Tibial nerve (tissue), 4 donors: ENCODE measurements at regions not wholly inside any gene's neighbourhood (a gene's known extent, or its start where the extent isn't known, plus 50 kb on each side); places are given as distances from the start of the nearest gene placed in this dataset.

Experiments used
- DNase-seq, 2 donors: peaks; one replicate each; pipeline ENCODE4 v3.0.0-alpha.2; 2019; ENCODE audit warnings: low spot score in 2 of 2
- H3K27ac ChIP-seq, 4 donors: fragments of 200-600 bp; sonication (generic) in 3 of 4; one replicate each; pipeline ENCODE4 v1.5.1; 2017 to 2019; ENCODE audit warnings: mild to moderate bottlenecking in 1 of 4
- H3K27me3 ChIP-seq, 2 donors: fragments of 200-600 bp; sonication (generic) in 1 of 2; one replicate each; pipeline versions ENCODE4 v1.5.1 to v1.6.0; 2017 to 2019
- H3K36me3 ChIP-seq, 3 donors: fragments of 200-600 bp; sonication (generic); one replicate each; pipeline ENCODE4 v1.5.1; 2018 to 2019
- H3K4me1 ChIP-seq, 4 donors: fragments of 200-600 bp; sonication (generic) in 3 of 4; one replicate each; pipeline ENCODE4 v1.5.1; 2017 to 2019
- H3K4me3 ChIP-seq, 4 donors: fragments of 200-600 bp; sonication (generic) in 3 of 4; one replicate each; pipeline ENCODE4 v1.5.1; 2017 to 2019; ENCODE audit warnings: mild to moderate bottlenecking in 1 of 4, moderate library complexity in 1 of 4
- H3K9me3 ChIP-seq, 4 donors: fragments of 200-600 bp; sonication (generic) in 3 of 4; one replicate each; pipeline ENCODE4 v1.5.1; 2017 to 2019
- EP300 ChIP-seq, 2 donors: sonication (generic); formaldehyde crosslinking; IDR thresholded peaks; one replicate each; pipeline ENCODE4 v1.6.1; 2017; ENCODE audit warnings: antibody characterized with exemption in 2 of 2, mild to moderate bottlenecking in 1 of 2
- POLR2A ChIP-seq, 2 donors: fragments of 450-650 bp; IDR thresholded peaks; one replicate each; pipeline ENCODE4 v1.6.1; 2017; ENCODE audit warnings: antibody characterized with exemption in 2 of 2, mild to moderate bottlenecking in 2 of 2, moderate library complexity in 2 of 2
- WGBS, 2 donors: methylation state at CpG; one replicate each; pipeline ENCODE4 v1.1.5; 2018; 5-methylcytosine and 5-hydroxymethylcytosine counted together
- TF ChIP-seq, protein P1 (sequence below), 5 experiments: fragments of 200-600 bp in 3 of 5; fragments of 450-650 bp in 2 of 5; sonication (generic) in 3 of 5; IDR thresholded peaks; one replicate each; pipeline ENCODE4 v1.5.1; 2016 to 2019; ENCODE audit warnings: antibody characterized with exemption in 5 of 5, mild to moderate bottlenecking in 3 of 5, moderate library complexity in 2 of 5

- H3K4me1 ChIP-seq, result no peaks in the 10 kb centered on the region
- no peaks in the 10 kb centered on the region for H3K36me3 ChIP-seq
- no peak for DNase-seq
- H3K4me3 ChIP-seq, result no peak overlapping the region
- no peak overlapping the region for H3K27ac ChIP-seq
- TF ChIP-seq, protein P1, sequence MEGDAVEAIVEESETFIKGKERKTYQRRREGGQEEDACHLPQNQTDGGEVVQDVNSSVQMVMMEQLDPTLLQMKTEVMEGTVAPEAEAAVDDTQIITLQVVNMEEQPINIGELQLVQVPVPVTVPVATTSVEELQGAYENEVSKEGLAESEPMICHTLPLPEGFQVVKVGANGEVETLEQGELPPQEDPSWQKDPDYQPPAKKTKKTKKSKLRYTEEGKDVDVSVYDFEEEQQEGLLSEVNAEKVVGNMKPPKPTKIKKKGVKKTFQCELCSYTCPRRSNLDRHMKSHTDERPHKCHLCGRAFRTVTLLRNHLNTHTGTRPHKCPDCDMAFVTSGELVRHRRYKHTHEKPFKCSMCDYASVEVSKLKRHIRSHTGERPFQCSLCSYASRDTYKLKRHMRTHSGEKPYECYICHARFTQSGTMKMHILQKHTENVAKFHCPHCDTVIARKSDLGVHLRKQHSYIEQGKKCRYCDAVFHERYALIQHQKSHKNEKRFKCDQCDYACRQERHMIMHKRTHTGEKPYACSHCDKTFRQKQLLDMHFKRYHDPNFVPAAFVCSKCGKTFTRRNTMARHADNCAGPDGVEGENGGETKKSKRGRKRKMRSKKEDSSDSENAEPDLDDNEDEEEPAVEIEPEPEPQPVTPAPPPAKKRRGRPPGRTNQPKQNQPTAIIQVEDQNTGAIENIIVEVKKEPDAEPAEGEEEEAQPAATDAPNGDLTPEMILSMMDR (IDR thresholded peaks at IDR 0.05), result no peak
- TF ChIP-seq EP300 (IDR thresholded peaks at IDR 0.05) (no peak), POLR2A (IDR thresholded peaks at IDR 0.05) (no peak)
- WGBS, 2 donors, result 82 to 87% methylated on average over 2 of the region's 2 CpGs
- peaks cover 0 to 2% of the 10 kb centered on the region in 2 donors for H3K27me3 ChIP-seq
- H3K9me3 ChIP-seq, result no peaks in the 10 kb centered on the region
Measured at GRCh38 chr11:11774928-11775327, 66.8 kb upstream of the USP47 start.

DNA sequence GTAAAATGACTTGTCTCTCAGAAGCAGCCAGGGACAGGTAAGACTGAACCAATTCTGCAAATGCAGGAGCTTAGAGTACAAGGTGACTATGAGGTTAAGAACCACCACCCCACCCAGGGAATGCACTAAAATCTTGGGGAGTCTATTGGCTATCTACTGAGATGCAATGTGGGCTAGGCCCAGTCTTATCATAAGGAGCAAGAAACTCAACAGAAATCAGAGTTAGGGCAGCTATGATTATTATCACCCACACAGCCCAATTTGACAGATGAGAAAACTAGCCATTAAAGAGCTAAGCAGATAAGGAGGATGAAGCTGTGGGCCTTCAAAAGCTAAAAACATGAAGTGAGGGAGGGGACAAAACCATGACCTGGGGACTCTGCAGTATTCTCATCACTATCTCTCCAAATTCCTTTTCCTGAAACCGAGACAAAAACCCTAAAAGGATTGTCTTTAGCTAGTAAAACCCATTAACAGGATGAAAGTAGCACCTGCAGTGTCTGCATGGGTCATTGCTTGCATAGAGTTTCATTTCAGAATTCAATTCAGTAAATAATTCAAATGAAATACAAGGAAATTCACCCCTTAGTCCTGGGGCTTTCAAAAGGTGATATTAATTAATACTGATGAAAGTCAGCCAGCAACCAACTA lies 68.8 kb upstream of the USP47 start:
- TF ChIP-seq, protein P1 (IDR thresholded peaks at IDR 0.05), result no peak
- TF ChIP-seq EP300 (IDR thresholded peaks at IDR 0.05) (no peak), POLR2A (IDR thresholded peaks at IDR 0.05) (no peak)
- Histone ChIP-seq H3K36me3 (no peaks in the 10 kb centered on the region), H3K27ac (no peak overlapping the region), H3K9me3 (no peaks in the 10 kb centered on the region), H3K4me3 (no peak overlapping the region), H3K27me3 (no peaks in the 10 kb centered on the region), H3K4me1 (no peaks in the 10 kb centered on the region)
- DNase-seq, result no peak
- WGBS, 2 donors, result 44 to 76% methylated on average over 1 of the region's 1 CpG

GRCh38 chr11:11770921-11771486 lies 70.8 kb upstream of the USP47 start:
- 80 to 91% methylated on average over 3 of the region's 3 CpGs for WGBS, 2 donors

DNA sequence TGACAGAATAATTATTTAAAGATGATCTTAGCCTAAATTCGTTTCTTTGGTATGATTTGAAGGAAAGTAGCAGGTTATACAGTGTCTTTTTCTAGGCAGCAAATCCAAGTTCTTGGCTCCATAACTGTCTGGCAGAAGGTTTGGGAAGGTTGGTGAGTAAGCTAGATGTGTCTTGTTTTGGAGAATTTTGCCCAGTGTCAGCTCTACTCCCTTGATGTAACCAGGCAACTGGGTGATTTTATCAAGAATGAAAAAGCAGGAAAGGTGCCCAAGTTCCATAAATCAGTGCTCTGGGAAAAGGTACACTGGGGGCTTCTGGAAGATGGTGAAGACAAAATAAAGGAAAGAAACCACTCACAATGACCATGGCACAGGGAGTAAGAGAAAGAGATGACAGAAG lies 71.5 kb upstream of the USP47 start:
- no peak overlapping the region for H3K4me3 ChIP-seq
- no peaks in the 10 kb centered on the region for H3K27me3 ChIP-seq
- H3K27ac ChIP-seq, result no peak overlapping the region
- H3K4me1 ChIP-seq, result no peaks in the 10 kb centered on the region
- H3K36me3 ChIP-seq, result no peaks in the 10 kb centered on the region
- no peak for DNase-seq
- TF ChIP-seq POLR2A (IDR thresholded peaks at IDR 0.05) (no peak), EP300 (IDR thresholded peaks at IDR 0.05) (no peak)
- TF ChIP-seq, protein P1 (IDR thresholded peaks at IDR 0.05), result no peak
- 76 to 81% methylated on average over 1 of the region's 1 CpG for WGBS, 2 donors
- H3K9me3 ChIP-seq, result no peaks in the 10 kb centered on the region

More at GRCh38 chr11:11770921-11771486, 70.8 kb upstream of the USP47 start:
- TF ChIP-seq, protein P1 (IDR thresholded peaks at IDR 0.05), result no peak
- TF ChIP-seq POLR2A (IDR thresholded peaks at IDR 0.05), result no peak
- no peak for TF ChIP-seq EP300 (IDR thresholded peaks at IDR 0.05)
- DNase-seq, result no peak
- Histone ChIP-seq H3K4me3 (no peak overlapping the region), H3K27ac (no peak overlapping the region), H3K9me3 (no peaks in the 10 kb centered on the region), H3K36me3 (no peaks in the 10 kb centered on the region), H3K4me1 (no peaks in the 10 kb centered on the region), H3K27me3 (no peaks in the 10 kb centered on the region)

DNA sequence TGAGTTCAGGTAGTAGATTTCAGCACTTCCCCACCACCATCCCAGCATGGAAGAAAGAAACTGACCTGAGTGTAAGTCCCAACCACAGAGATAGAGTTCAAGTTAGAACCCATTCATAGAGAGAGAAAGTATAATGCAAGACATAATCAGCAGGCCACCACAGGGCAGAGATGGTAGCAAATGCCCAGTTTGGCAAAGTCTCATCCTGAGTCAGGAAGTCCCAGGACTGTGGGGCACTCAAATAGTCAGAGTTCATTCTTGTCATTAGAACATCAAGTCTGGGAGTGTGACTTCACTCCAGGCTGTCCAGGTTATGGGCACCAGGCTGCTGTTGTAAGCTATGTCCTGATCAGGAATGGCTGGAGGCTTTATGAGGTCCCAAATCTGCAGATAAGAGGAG lies 72.0 kb upstream of the USP47 start:
- Histone ChIP-seq H3K27me3 (no peaks in the 10 kb centered on the region), H3K27ac (no peak overlapping the region), H3K4me1 (no peaks in the 10 kb centered on the region), H3K9me3 (no peaks in the 10 kb centered on the region), H3K4me3 (no peak overlapping the region), H3K36me3 (no peaks in the 10 kb centered on the region)
- no peak for TF ChIP-seq EP300 (IDR thresholded peaks at IDR 0.05)
- TF ChIP-seq, protein P1 (IDR thresholded peaks at IDR 0.05), result no peak
- no peak for TF ChIP-seq POLR2A (IDR thresholded peaks at IDR 0.05)
- DNase-seq, result no peak
